ENCODE measurements at regions not wholly inside any gene's neighbourhood (a gene's known extent, or its start where the extent isn't known, plus 50 kb on each side); places are given as distances from the start of the nearest gene placed in this dataset.
"Not testable (repeated sequence)": the region's sequence is repeated elsewhere in the genome, so short reads cannot be mapped to it uniquely, and the experiment has no call there.

DNA sequence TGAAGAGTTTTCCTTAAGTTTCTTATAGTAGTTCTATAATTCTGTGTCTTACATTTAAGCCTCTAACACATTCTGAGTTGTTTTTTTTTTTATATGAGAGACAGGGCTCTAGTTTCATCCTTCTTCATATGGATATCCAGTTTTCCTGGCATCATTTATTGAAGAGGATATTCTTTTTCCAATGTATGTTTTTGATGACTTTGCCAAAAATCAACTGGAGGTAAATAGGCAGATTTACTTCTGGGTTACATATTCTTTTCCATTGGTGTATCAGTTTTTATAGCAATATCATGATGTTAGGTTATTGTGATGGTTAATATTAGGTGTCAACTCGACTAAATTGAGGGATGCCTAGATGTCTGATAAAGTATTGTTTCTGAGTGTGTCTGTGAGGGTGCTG, 650.7 kb upstream of the GRID2 start:
- Histone ChIP-seq H3K4me3 (ENCODE audit: low read depth, low read length) (no peak overlapping the region), H3K27me3 (ENCODE audit: control insufficient read depth, insufficient read depth, low read length) (no peaks in the 10 kb centered on the region), H3K36me3 (ENCODE audit: control insufficient read depth, insufficient read depth, low read length) (no peaks in the 10 kb centered on the region)
- FAIRE-seq: no peak
- TF ChIP-seq, protein P1, sequence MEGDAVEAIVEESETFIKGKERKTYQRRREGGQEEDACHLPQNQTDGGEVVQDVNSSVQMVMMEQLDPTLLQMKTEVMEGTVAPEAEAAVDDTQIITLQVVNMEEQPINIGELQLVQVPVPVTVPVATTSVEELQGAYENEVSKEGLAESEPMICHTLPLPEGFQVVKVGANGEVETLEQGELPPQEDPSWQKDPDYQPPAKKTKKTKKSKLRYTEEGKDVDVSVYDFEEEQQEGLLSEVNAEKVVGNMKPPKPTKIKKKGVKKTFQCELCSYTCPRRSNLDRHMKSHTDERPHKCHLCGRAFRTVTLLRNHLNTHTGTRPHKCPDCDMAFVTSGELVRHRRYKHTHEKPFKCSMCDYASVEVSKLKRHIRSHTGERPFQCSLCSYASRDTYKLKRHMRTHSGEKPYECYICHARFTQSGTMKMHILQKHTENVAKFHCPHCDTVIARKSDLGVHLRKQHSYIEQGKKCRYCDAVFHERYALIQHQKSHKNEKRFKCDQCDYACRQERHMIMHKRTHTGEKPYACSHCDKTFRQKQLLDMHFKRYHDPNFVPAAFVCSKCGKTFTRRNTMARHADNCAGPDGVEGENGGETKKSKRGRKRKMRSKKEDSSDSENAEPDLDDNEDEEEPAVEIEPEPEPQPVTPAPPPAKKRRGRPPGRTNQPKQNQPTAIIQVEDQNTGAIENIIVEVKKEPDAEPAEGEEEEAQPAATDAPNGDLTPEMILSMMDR (IDR thresholded peaks at IDR 0.05; ENCODE audit: insufficient read depth, low read length, severe bottlenecking): no peak
- no peak for DNase-seq (ENCODE audit: low read depth)

DNA sequence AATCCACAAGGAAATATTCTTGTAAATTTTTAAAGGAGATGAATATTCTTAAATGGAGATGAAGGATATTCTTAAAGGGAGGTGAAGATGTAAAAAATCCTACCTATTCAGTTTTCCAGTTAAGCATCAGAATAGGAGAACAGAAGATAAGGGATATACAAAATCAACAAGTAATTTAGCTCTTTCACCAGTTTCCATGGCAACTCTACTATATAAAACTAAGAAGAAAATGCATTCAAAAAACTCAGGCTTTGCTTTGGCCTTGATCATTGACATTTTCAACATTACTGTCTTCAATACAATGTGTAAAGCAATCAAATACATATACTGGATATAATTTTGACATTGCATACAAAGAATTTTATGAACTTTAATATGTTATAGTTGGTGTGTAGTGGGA, 622.7 kb upstream of the GRID2 start:
- FAIRE-seq: no peak
- no peak for DNase-seq (ENCODE audit: low read depth)
- Histone ChIP-seq H3K27me3 (ENCODE audit: control insufficient read depth, insufficient read depth, low read length) (no peaks in the 10 kb centered on the region), H3K4me3 (ENCODE audit: low read depth, low read length) (no peak overlapping the region), H3K36me3 (ENCODE audit: control insufficient read depth, insufficient read depth, low read length) (no peaks in the 10 kb centered on the region)
- TF ChIP-seq, protein P1 (IDR thresholded peaks at IDR 0.05; ENCODE audit: insufficient read depth, low read length, severe bottlenecking): no peak

DNA sequence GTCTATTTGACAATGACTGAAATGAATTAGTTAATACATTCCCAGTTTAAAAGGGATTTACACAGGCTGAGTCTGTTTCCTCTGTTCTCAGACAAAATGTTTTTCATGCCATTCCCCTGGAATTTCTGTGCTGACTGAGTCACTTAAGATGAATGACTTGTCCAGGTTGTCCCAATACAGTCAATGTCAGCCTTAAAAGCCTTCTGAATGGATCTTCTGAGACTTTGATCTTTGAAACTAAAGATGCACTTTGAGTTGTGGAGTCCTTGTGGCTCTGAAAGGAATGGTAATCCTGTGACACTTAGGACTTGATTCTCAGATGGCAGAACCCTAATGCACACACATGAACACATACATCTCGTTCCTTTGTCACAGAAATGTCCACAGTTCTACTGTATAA, 622.2 kb upstream of the GRID2 start:
- Histone ChIP-seq H3K36me3 (ENCODE audit: control insufficient read depth, insufficient read depth, low read length) (no peaks in the 10 kb centered on the region), H3K4me3 (ENCODE audit: low read depth, low read length) (no peak overlapping the region), H3K27me3 (ENCODE audit: control insufficient read depth, insufficient read depth, low read length) (no peaks in the 10 kb centered on the region)
- DNase-seq (ENCODE audit: low read depth): peak; percentile 3
- no peak for FAIRE-seq
- TF ChIP-seq, protein P1 (IDR thresholded peaks at IDR 0.05; ENCODE audit: insufficient read depth, low read length, severe bottlenecking): no peak

DNA sequence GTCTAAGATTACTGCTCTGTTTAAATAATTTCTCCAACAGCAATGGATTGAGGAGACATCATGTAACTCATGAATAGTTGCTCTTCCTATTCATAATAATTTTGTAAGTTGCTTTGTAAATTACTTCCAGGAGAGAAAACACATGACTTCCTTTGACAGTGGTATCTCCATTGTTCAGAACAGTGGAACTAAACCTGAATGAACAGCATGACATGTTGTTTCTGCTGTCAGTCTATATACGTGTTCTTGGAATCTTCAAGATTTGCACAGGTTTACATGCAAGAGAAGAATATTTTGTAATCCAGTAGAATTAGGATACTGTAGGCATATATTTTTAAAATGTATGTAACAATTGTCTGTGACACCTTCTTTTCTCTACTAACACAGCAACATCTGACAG, 618.8 kb upstream of the GRID2 start:
- DNase-seq (ENCODE audit: low read depth) (no peak), FAIRE-seq (no peak)
- H3K4me3 ChIP-seq (ENCODE audit: low read depth, low read length): no peak overlapping the region
- no peaks in the 10 kb centered on the region for H3K27me3 ChIP-seq (ENCODE audit: control insufficient read depth, insufficient read depth, low read length)
- H3K36me3 ChIP-seq (ENCODE audit: control insufficient read depth, insufficient read depth, low read length): no peaks in the 10 kb centered on the region
- TF ChIP-seq, protein P1 (IDR thresholded peaks at IDR 0.05; ENCODE audit: insufficient read depth, low read length, severe bottlenecking): no peak

DNA sequence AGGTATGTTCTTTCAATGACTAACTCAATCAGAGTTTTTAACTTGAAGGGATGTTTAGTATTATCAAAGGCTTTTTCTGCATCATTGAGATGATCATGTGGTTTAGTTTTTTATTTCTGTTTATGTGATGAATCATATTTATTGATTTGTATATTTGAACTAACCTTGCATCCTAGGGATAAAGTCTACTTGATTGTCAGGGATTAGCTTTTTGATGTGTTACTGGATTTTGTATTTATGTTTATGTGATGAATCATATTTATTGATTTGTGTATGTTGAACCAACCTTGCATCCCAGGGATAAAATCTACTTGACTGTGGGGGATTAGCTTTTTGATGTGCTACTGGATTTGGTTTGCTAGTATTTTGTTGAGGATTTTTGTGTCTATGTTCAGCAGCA, 615.4 kb upstream of the GRID2 start:
- TF ChIP-seq, protein P1 (IDR thresholded peaks at IDR 0.05; ENCODE audit: insufficient read depth, low read length, severe bottlenecking): no peak
- no peaks in the 10 kb centered on the region for H3K27me3 ChIP-seq (ENCODE audit: control insufficient read depth, insufficient read depth, low read length)
- no peaks in the 10 kb centered on the region for H3K36me3 ChIP-seq (ENCODE audit: control insufficient read depth, insufficient read depth, low read length)
- DNase-seq (ENCODE audit: low read depth) (no peak), FAIRE-seq (no peak)
- H3K4me3 ChIP-seq (ENCODE audit: low read depth, low read length): no peak overlapping the region

DNA sequence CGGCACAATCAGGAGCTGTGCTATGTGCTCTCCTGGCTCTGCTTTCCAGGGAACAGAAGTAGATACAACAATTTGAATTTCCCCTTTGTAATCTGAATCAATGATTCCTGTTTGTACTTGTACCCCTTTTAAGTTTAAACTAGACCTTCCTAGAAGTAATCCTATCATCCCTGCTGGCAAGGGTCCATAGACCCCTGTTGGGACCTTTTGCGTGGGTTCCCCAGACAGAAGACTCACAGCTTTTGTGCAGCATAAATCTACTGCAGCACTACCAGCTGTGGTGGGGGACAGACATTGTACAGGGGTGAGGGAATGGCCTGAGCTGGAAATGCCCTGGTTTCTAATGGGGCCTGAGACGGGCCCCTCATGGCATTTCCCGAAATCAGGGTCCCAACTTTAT, 604.1 kb upstream of the GRID2 start:
- DNase-seq (ENCODE audit: low read depth); FAIRE-seq; H3K4me3 ChIP-seq (ENCODE audit: low read depth, low read length); H3K27me3 ChIP-seq (ENCODE audit: control insufficient read depth, insufficient read depth, low read length); H3K36me3 ChIP-seq (ENCODE audit: control insufficient read depth, insufficient read depth, low read length): not testable (repeated sequence)

Data from bronchial epithelial cell (primary cell).